GDM1 (cell line): ENCODE measurements at regions not wholly inside any gene's neighbourhood (a gene's known extent, or its start where the extent isn't known, plus 50 kb on each side); places are given as distances from the start of the nearest gene placed in this dataset.
"Not testable (repeated sequence)": the region's sequence is repeated elsewhere in the genome, so short reads cannot be mapped to it uniquely, and the experiment has no call there.

ENCODE experiments used
- DNase-seq: peaks from one replicate; lab custom pipeline; 2025; lab: John Stamatoyannopoulos, UW

DNA sequence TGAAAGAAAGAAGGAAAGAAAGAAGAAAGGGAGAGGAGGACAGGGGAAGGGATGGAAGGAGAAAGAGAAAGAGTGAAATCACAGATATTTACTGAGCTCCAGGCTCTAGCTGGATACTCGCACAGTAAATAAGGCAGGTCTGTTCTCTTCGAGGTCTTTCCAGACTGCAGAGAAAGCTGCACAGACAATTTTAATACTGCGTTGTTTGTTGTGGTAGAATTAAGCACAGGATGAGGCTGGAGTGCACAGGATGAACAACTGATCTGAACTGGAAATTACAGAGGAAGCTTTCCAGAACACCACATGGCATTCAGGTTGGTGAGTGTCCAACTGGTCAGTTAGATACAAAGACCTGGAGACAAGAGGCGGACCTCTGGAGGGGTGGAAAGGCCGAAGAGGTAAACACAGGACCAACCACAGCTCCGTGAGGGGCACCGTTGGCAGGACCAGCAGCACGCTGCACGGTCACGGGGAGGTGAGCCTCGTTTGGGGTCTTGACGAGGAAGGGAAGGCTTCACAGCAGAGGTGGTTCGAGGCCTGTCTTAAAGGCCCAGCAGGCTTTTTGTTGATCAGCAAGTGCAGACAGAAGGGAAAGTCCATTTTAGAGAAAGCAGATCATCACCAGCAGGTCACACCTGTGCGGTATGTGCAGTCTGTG is 121.7 kb downstream of the ATP6V0E2 start:
- not testable (repeated sequence) for DNase-seq

DNA sequence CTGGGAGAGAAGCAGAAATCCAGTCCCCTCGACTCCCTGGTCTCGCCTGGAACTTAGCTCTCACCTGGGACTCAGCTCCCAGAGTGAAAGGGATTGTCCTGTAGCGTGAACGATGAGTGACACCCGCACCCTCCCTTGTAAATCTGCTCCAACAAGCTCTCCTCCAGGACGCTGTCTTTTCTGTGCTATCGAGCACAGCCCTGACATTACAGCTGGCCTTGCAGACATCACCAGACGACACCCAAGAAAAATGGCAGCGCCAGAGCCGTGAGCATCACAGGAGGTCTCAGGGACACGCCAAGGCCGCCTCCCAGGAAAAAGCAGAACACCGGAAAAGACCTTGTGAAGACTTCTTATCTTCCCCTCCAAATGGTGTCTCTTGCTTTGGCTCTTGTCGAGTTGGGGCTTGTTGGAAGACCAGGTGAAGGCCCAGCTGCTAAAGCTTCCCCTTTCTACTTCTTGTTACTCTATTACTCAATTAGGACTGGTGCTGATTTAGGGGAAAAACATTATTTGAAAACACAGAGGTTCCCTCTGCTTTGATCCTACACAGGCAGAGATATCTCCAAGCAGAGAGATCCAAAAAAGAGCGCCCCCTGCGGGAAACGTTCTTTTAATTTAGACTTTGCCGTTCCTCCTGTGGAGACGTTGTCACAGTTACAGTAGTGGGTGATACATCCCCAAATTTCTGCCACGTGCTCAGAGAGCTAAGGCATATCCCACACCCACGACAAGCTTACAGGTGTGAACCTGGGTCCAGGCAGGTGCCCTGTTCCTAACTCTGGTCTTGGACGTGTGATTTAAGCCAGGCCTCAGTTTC is 127.2 kb downstream of the ATP6V0E2 start:
- not testable (repeated sequence) for DNase-seq

DNA sequence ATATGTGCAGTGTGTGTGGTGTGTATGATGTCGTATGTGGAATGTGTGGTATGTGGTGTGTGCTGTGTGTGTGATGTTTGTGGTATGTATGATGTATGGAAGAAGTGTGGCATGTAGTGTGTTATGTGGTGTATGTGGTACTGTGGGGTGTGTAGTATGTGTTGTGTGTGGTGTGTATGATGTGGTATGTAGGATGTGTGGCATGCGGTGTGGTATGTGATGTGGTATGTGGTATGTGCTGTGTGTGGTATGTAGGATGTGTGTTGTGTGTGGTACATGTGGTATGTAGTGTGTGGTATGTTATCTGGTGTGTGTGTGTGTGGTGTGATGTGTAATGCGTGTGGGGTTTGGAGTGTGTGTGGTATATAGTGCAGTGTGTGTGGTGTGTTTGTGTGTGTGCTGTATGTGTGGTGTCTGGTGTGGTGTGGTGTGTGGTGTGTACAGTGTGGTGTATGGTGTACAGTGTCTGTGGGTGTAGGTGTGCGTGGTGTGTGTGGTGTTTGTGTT is 129.6 kb downstream of the ATP6V0E2 start:
- no peak for DNase-seq

- DNase-seq: not testable (repeated sequence)
Measured at GRCh38 chr7:150003973-150004372, 130.2 kb downstream of the ATP6V0E2 start.

GRCh38 chr7:150004843-150005242 is 131.1 kb downstream of the ATP6V0E2 start:
- DNase-seq: not testable (repeated sequence)

DNA sequence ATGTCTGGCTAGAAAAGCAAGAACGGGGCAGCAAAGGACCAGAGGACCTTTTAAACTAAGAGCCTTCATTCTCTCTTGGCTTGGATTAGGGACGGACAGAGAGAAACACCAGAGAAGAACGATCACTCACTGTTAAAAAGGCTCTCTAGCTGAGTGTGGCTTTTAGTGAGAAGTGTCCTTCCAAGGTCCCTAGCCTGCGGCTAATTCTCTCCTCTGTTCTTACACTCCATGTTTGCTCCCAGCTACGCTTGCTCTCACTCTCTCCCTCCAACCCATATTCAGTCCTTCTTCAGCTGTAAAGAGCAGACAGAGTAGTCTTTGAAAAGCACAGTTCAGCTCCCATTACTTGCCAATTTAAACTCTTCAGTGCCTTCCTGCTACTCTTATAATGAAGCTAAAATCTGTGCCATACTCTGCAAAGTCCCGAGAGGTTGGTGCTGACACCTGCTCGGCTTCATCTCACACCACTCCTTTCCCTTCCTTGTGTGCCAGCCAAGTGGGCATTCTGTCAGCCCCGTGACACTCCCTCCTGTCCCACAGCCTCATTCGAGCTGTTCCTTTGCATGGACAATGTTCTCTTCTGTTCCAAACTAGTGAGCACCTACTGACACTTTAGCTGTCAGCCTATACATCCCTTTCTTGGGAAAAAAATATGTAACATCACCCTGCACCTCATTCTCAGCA is 136.0 kb downstream of the ATP6V0E2 start:
- DNase-seq: not testable (repeated sequence)

DNA sequence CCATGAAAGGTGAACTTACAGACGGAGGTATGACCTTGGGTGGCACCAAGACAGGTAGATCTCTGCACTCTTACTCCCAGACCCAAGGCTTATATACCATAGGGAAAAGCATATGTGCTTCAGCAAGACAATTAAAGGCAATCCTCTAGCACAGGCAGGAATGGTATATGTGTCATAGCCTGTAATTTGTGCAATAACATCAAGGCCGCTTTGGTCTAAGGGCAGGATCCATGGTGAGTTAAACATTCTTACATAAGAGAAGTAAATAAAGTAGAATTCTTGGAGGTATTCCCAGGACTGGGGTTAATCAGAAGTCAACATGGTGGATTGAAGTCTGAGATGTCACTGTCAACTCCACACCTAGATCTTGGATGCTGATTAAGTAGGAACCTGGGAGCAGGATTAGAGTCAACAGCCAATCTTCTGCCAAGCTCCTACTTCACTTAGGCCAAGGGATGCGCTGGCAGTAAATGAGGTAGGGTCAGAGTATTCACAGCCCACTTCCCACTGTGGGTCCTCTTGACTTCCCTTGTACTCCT is 143.0 kb downstream of the ATP6V0E2 start:
- not testable (repeated sequence) for DNase-seq

- DNase-seq: not testable (repeated sequence)
Measured at GRCh38 chr7:150020210-150020609, 146.4 kb downstream of the ATP6V0E2 start.

DNA sequence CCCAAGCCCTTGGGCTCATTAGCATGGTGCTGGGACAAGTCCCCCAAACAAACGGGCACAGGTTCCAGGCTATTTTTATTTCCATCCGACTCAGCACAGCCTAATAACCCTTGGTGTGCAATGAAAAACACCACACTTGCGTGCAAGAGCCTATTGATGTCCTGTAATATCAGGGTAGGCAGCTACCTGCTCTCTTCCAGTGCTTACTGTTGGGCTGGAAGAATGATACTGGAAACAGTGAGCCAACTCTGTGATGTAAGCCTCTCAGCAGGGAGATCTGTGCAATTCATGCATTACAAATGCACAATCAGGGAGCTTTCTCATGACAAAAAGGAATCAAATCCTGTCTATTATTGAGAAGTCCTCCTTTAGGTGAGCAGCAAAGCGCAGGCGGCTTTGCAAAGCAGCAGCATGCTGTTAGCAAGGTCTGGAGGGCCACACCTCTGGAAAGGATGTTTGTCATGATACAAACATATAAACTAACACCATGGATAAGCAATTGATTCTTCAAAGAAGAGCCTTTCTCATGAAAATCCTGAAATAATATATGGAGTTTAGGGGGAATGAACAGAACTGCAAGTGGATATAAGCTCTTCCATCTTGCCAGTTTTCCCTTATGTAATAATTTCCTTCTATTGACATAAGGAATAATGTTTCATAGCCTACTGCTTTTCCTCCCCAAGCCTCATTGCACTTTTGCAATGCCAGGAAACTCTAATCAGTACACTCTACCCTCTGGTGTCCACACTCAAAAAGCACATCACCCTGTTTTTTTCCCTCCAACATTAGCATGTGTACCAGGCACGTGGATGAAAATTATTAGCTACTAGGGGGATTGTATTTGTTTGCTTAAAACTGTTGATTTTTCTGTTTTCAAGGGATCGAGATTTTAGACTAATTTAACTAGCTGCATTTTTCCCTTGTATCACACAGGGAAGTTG is 151.1 kb downstream of the ATP6V0E2 start:
- not testable (repeated sequence) for DNase-seq

- DNase-seq: not testable (repeated sequence)
Measured at GRCh38 chr7:150025802-150026201, 152.0 kb downstream of the ATP6V0E2 start.

DNA sequence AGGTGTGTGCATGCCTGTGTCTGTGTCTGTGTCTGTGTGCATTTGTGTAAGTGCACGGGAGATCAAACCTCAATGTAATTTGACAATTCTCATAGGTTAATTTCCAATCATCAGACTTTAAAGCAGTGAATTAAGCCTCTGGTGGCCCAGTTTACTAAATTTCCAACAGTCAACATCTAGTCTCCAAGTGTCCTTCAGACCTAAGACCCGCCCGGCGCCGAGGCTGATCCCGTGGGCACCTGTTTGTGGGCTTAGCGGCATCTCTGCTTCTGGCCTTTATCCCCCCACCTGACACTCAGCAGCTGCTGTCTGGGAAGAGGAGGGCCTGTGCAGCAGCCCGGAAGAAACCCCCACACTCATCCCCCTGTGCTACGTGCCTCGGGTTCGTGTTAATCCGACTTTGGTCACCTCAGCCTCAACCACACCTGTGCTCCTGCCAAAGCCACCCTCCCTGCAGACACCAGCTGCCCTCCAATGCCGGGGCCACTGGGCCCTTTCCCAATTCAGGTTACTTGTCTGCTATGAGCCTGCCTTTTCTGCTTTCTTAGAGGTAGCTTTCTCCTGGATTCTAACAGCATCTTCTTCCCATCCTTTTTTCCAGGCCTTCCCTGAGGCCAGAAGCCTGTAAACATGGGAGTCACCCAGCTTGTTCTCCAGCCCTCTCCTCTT is 154.7 kb downstream of the ATP6V0E2 start:
- DNase-seq: not testable (repeated sequence)

DNA sequence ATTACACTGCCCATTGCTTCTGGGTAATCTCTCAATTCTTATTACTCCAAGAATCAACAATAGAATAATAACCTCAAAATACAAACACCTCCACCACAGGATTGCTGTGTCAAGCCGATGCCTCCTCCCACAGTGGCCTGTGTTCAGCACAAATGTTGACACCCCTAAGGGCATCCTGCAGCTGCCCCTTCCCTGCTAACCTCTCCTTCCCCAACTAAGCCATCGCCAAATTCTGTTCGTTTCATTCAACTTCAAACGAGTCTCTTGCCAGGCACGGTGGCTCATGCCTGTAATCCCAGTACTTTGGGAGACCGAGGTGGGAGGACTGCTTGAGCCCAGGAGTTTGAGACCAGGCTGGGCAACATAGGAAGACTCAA is 155.2 kb downstream of the ATP6V0E2 start:
- not testable (repeated sequence) for DNase-seq

GRCh38 chr7:150031733-150032132 is 158.0 kb downstream of the ATP6V0E2 start:
- not testable (repeated sequence) for DNase-seq

GRCh38 chr7:150033711-150034110 is 159.9 kb downstream of the ATP6V0E2 start:
- DNase-seq: not testable (repeated sequence)

DNA sequence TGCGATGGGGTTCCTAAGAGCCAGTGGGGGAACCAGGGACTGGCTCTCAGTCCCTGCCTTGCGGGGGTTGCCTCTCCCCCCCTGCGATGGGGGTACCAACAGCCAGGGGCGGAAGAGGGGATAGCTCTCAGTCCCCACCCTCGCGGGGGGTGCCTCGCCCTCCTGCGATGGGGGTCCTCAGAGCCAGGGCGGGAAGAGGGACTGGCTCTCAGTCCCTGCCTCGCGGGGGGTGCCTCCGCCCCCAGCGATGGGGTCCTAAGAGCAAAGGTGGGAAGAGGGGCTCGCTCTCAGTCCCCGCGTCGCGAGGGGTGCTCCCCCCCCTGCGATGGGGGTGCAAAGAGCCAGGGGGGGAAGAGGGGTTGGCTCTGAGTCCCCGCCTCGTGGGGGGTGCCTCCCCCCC is 162.0 kb downstream of the ATP6V0E2 start:
- DNase-seq: not testable (repeated sequence)

GRCh38 chr7:150039061-150039460 is 165.3 kb downstream of the ATP6V0E2 start:
- not testable (repeated sequence) for DNase-seq

- not testable (repeated sequence) for DNase-seq
Measured at GRCh38 chr7:150042281-150042680, 168.5 kb downstream of the ATP6V0E2 start.

DNA sequence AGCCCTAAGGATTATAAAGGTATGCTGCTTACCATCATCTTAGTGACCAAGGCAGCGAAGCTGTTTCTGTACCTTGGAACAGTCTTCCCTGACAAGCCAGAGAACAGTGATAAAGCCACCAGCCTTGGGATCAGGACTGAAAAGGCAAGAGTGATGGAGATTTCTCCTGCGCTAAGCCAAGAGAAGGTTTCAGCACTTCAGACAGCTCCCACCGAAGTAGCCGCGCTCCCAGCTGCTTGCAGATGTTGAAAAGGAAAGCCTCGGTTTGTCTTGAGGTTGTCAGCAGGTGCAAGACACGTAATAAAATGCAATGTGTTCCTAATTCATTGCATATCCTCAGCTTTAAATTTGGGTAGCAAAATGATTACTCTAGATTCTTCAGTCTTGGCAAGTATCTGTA is 171.0 kb downstream of the ATP6V0E2 start:
- DNase-seq: not testable (repeated sequence)

- not testable (repeated sequence) for DNase-seq
Measured at GRCh38 chr7:150045596-150045995, 171.8 kb downstream of the ATP6V0E2 start.
